SKM-1 treated with dmso at 0.1 percent for 144 hours (cell line): ENCODE measurements at regions not wholly inside any gene's neighbourhood (a gene's known extent, or its start where the extent isn't known, plus 50 kb on each side); places are given as distances from the start of the nearest gene placed in this dataset.
"Not testable (repeated sequence)": the region's sequence is repeated elsewhere in the genome, so short reads cannot be mapped to it uniquely, and the experiment has no call there.

Experiments
- DNase-seq: peaks from one replicate; lab custom pipeline; 2025; ENCODE audit not compliant: unreplicated experiment; lab: John Stamatoyannopoulos, UW

DNA sequence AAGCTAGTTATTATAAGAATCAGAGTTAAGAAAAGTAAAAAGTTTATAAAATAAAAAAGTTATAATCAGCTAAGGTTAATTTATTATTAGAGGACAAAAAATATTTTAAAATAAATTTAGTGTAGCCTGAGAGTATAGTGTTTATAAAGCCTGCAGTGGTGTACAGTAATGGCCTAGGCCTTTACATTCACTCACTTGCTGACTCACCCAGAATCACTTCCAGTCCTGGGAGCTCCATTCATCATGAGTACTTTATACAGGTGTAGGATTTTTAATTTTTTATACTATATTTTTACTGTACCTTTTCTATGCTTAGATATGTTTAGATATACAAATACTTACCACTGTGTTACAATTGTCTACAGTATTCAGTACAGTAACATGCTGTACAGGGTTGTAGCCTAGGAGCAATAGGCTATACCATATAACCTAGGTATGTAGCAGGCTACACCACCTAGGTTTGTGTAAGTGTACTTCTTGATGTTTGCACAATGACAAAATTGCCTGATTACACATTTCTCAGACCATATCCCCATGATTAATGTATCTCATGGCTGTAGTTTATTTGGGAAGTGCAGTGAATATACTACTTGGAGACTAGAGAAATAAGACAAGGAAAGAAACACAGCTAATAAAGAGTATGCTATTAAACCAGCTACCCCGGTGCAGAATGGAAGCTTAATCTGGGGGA lies 101.9 kb upstream of the GALNT15 start:
- no peak for DNase-seq

DNA sequence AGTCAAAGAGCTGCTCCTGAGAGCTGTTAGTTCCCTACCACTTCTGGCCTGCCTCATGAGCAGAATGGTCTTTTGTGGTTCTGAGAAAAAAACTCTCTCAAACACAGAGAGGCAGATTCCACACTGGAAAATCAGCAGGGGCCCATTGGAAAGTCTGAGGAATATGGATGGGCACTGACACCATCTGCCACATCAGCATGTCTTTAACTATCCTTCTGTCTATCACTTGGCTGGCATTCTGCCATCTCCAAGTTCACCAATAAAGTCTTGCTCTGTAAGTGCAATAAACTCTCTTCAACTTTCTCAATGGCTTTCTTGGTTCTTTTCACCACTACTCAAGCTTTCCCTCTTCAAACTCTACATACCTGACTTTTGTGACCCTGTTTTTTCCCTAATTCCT lies 101.3 kb upstream of the GALNT15 start:
- DNase-seq = no peak

DNA sequence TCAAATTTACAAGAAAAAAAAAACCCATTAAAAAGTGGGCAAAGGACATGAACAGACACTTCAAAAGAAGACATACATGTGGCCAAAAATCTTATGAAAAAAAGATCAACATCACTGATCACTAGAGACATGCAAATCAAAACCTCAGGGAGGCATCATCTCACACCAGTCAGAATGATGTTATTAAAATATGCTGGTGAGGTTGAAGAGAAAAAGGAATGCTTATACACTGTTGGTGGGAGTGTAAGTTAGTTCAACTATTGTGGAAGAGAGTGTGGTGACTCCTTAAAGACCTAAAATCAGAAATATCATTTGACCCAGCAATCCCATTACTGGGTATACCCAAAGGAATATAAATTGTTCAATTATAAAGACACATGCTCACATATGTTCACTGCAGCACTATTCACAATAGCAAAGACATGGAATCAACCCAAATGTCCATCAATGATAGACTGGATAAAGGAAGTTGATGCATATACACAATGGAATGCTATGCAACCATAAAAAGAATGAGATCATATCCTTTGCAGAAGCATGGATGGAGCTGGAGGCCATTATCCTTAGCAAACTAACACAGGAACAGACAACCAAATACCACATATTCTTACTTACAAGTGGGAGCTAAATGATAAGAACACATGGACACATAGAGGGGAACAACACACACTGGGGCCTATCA lies 100.3 kb upstream of the GALNT15 start:
- not testable (repeated sequence) for DNase-seq

DNA sequence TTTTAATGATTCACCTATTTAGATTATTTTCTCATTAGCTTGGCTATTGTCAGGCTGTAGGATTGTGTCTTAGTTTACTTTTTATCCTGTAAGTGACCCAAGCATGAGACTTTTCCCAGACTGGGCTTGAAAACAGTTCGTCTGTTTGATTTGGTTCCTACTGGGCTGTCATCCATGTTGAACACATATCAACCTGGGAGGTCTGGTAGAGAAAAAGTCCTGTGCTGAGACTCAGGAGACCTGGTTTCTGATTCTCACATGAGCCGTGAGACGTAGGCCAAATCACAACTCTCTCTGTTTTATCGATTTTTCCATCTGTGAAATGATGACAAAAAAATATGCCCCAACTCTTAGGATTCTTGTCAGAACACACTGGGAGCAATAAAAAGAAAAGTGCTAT lies 98.8 kb upstream of the GALNT15 start:
- no peak for DNase-seq

DNA sequence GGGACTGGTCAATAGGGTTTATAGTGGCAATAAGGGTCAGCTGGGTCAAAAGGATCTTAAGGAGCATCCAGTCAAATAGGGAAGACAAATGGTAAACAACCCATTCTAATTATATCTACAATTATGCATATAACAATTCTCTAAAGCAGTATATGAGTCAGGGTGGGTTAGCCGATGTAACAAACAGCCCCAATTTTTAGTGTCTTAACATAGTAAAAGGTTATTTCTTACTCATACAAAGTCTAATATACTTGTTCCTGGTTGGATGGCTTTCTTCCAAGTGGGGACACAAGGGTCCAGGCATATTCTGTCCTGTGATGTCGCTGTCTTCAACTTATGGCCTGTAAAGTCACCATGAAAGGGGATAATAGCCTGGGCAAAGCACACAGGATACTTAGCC lies 97.9 kb upstream of the GALNT15 start:
- no peak for DNase-seq

DNA sequence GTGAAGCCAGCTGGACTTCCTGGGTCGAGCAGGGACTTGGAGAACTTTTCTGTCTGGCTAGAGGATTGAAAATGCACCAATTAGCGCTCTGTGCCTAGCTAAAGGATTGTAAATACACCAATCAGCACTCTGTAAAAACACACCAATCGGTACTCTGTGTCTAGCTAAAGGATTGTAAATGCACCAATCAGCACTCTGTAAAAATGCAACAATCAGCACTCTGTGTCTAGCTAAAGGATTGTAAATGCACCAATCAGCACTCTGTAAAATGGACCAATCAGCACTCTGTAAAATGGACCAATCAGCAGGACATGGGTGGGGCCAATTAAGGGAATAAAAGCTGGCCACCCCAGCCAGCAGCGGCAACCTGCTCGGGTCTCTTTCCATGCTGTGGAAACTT lies 97.3 kb upstream of the GALNT15 start:
- not testable (repeated sequence) for DNase-seq

DNA sequence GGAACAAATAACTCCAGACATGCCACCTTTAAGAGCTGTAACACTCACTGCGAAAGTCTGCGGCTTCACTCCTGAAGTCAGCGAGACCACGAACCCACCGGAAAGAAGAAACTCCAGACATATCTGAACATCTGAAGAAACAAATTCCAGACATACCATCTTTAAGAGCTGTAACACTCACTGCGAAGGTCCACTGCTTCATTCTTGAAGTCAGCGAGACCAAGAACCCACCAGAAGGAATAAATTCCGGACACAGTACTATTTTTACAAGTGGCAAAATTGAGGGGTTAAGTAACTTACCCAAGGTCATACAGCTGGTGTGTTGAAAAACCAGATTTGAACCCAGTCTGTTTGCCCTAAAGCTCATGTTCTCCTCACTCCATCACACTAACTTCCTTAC lies 96.8 kb upstream of the GALNT15 start:
- DNase-seq = not testable (repeated sequence)

DNA sequence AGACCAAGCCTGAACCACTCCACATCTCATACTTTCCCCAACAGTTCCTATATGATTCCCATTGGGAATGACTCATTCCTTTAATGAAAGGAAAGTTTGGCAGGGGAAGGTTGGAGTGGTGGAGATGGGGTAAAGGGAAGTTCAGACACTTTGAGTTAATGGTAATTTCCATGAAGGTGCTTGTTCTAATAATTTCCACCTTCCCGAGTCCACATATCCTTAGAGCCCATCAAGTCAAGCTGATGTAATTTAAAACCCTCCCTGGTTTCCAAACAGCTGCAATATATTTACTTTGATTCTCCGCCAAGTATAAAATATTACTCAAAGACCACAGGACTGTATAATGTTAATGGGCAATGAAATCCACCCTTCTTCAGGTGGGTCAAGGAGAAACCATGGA lies 95.0 kb upstream of the GALNT15 start:
- DNase-seq = no peak

DNA sequence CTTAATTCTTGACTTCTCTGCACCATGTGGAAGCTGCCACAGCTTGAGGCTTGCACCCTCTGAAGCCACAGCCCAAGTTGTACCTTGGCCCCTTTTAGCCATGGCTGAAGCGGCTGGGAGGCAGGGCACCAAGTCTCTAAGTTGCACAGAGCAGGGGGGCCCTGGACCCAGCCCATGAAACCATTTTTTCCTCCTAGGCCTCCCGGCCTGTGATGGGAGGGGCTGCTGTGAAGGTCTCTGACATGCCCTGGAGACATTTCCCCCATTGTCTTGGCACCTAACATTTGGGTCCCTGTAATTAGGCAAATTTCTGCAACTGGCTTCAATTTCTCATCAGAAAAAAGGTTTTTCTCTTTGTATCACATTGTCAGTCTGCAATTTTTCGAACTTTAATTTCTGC lies 92.8 kb upstream of the GALNT15 start:
- DNase-seq = no peak

DNA sequence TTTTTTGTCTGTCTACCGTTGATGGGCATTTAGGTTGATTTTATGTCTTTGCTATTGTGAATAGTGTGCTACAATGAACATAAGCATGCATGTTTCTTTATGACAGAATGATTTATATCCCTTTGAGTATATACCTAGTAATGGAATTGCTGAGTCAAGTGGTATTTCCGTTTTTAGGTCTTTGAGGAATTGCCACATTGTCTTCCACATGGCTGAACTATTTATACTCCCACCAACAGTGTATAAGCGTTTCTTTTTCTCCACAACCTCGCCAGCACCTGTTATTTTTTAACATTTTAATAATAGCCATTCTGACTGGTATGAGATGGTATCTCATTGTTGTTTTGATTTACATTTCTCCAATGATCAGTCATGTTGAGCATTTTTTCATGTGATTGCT lies 89.6 kb upstream of the GALNT15 start:
- no peak for DNase-seq

DNA sequence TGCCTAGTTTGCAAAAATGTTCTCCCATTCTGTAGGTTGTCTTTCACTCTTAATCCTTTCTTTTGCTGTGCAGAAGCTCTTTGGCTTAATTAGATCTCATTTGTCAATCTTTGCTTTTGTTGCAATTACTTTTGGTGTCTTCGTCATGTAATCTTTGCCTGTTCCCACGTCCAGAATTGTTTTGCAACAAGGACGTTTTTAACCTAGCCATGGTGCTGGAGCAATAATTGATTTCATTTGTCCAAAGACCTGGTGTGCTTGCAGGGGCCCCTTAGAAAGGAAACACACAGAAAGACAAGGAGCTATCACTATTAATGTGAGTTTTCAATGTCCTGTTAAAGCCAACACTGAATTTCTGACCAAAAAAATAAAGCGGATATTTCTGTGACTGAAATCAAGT lies 89.1 kb upstream of the GALNT15 start:
- DNase-seq = no peak

DNA sequence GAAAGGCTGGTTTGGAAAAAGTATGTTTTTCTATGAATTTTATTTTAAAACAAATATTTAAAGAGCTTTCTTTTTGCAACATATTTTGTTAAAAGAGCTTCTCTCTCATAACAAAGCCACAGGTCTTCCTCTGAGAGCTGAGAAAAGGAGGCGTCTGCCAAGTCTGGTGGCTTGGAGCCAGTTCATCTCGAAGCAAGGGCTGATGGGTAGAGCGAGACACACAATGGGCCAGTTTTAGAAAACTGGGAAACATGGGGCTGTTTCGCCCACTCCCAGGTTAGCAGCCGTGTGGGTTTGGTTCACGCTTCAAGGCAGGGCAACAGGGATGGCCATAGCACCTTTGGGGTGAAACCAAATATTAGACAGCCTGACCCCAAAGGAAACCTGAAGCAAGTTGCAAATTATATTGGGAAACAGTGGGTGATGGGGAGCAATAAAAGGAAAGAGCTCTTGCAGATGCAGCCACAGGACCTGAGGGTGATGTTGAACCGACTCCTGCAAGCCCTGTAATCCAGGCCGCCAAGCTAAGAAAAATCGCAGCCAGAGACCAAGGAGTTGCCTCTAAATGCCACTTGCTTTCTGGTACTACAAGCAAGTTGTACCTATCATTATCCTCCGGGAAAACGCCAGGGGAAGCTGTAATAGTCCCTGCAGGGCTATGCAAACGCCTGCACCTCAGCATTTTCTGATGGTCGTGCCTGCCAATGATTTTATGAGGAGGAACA lies 88.4 kb upstream of the GALNT15 start:
- no peak for DNase-seq

DNA sequence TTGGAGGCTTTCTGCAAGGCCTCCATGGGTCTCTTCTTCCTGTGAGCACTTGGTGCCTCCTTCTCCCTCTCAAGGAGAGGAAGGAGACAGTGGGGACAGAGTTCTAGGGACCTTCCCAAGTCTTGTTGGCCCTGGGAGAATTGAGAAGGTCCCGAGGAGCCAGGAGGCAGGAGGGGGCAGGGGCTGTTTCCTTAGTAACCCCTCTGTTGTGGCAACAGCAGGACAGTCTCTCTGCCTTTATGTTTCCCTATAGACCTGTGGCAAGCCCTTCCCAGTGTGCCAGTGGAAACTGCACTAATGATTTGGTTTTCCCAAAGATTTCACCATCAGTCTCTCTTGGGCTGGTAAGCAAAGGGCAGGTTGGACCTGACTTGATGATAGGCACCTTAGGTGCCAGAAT lies 87.8 kb upstream of the GALNT15 start:
- no peak for DNase-seq

DNA sequence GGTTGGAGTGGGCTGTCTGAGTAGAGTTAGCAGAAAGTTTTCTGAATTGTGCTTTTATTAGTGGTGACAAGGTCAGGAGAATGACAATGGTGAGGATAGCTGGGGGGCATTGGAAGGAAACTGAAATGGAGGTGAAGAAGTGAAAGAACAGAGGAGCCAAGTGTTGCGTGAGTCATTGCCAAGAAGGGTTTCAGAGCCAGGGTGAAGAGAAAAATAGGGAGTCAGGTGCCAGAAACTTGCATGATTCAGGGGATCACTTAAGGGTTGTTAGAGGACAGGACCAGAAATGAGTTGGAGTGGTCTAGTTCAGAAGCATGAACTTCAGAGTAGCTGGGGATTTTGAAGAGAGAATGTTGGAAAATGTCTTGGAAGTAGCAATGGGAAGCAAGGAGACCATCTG lies 86.0 kb upstream of the GALNT15 start:
- no peak for DNase-seq

DNA sequence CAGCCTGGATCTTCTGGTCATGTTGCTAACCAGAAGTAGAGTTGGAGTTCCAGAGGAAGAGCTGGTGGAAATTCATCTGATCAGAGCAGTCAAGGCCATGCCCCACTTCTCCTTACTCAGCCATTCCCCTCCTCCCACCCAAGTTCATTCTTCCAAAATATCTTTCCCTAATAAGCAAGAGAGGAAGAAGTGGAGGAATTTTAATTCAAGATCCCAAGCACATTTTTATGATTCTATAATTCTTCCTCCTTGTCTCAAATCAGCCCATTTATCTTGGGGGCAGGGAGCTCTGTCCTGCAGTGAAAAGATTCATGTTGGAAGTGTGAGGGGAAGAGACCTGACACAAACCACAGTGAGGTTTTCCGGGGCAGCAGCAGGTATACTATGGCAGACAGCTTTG lies 85.0 kb upstream of the GALNT15 start:
- DNase-seq = no peak

DNA sequence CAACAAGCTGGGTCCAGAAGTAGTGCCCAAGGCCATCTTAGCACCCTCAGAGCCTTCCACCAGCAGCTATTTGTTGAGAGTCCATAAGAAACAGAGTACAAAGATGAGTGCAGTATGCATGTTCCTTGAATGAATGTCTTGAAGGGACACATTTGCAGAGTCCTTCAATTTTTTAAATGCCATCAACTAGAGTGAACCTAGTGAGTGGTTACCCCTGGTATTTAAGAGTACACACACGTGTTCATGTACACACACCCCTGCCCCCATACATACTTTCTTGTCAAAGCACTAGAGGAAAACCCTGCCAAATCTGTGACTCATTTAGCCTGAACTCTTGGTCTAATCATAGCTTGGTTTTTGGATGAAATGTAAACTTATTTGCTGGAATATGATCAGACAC lies 84.5 kb upstream of the GALNT15 start:
- DNase-seq = no peak

DNA sequence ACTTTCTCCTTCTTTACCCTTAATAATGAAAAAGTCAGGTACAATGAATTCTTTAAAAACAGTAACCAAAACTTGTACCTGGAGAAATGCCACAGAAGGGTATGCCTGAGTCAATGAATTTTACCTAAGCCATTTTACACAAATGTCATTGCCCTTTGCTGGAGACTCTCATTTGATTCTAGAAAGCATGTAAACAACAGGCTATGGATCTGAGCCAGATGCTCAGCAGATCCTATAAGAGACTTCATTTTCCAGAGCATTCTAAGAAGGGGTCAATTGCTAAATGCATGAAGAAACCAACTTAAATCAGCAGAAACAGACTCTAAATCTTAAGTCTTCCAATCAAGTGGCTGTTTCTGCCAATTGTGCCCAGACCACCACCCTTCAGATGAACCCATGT lies 83.8 kb upstream of the GALNT15 start:
- no peak for DNase-seq

DNA sequence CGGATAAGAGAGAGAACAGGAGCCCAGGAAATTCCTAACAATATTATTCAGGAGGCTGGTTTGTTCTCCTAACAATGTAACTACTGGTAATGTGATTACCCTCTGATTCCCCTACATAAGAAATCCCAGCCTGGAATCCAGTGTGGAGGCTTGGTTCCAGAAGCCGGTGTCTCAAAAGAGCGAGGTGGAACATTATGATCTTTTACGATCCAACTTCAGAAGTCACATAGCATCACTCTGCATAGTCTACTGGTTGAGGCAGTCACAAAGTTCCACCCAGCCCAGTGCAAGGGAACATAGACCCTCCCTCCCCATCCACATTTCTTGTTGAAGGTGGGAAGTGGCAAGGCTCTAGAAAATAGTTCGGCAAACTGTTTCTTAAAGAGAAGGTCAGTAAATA lies 81.6 kb upstream of the GALNT15 start:
- DNase-seq = no peak

DNA sequence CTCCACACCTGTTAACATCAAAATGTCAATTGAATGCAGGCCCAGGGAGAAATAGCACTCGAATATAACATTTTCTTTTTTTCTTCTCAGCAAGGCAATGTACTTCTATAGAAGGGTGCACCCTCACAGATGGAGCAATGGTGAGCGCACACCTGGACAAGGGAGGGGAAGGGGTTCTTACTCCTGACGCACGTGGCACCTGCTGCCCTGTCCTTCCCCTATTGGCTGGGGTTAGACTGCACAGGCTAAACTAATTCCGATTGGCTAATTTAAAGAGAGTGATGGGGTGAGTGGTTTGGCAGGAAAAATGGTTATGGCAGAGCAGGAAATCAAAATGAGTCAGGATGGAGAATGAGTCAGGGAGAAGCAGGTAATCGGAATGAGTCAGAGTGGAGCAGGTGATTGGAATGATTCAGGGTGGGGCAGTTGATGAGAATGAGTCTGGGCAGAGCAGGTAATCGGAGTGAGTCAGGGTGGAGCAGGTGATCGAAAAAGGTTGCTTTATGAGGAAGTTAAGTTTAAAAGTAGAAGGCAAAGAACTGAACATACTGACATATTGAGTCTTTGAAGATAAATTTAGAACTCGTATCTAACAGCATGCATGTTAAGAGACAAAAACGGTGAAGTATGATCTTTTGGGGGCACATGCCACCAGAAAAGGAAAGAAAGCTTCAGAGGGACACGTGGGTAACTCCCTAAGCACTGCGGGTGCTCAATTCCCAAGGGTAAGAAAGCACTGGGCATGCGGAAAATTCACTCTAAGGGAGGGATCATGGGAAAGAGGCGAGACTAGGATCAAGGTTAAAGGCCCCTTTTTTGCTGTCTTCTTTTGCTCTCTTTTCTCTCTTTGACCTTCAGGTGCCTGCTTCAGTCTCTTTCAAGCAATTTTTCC lies 72.9 kb upstream of the GALNT15 start:
- no peak for DNase-seq

DNA sequence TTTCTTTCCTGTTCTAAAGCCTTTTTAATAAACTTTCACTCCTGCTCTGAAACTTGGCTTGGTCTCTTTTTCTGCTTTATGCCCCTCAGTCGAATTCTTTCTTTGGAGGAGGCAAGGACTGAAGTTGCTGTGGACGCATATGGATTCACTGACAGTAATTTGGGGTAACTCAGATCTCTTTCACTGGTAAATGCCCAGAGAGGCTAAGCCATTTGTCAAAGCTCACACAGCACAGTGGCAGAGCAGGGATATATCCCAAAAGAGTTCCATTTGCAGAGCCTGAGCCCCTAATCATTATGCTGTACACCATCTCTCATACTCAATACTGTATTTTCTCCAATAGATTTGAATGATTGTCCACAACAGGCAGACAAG lies 72.3 kb upstream of the GALNT15 start:
- DNase-seq = no peak

DNA sequence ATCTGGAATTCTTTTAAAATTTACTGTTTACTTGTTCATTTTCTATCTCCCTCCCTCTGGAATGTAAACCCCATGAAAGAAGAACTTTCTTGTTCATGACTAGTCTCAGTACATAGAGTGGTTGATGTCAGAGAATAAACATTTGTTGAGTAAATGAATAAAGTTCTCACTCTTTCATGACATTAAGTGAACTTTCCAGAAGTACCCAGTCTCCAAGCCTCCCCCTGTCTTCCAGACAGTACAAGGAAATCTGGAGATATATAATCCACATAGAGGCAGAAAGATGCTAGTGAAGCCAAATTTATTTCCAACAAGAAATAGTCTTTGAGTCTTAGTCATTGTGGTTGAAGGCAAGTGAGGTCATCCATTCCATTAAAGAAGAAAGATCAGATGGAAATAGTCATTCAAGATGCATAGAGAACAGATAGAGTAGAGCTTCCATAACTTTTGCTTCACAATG lies 71.5 kb upstream of the GALNT15 start:
- DNase-seq = no peak
